ENCODE measurements at regions not wholly inside any gene's neighbourhood (a gene's known extent, or its start where the extent isn't known, plus 50 kb on each side); places are given as distances from the start of the nearest gene placed in this dataset.

DNA sequence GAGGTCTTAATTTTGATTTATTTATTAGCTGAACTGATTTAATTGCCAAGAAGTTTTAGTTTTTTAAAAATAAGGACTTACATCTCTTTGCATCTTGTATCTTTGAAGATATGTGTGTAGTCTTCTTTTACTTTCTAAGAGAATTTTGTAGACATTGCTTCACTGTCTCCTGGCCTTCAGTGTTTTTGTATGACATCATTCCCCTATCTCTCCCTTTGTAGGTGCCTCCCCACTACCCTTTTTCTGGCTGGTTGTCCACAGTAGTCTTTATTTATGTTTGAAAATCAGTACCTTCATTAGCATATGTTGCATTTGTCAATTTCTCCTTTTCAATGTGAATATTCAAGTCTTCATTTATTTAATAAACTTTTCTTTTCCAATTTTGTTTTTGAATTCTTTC, 64.1 kb upstream of the RAB18 start:
- ATAC-seq, result no peak
- POLR2A ChIA-PET, result no interaction called here
- BruUV-seq (replicated peaks), result no TSS peak

More for the DNA sequence above, 64.1 kb upstream of the RAB18 start:
- H3K4me1 ChIP-seq (ENCODE audit: control insufficient read depth, insufficient read depth, low read length), result no peaks in the 10 kb centered on the region
- H3K36me3 ChIP-seq (ENCODE audit: control insufficient read depth in 2 of 2, insufficient read depth in 2 of 2, low read length in 1 of 2), result no peaks in the 10 kb centered on the region
- no peaks in the 10 kb centered on the region for H3K27me3 ChIP-seq (replicated peaks in 1 of 2; ENCODE audit: control insufficient read depth in 2 of 2, insufficient read depth in 2 of 2, low read length in 1 of 2)
- no peak overlapping the region for H3K4me2 ChIP-seq (ENCODE audit: control insufficient read depth, insufficient read depth)
- TF ChIP-seq TCF3 (IDR thresholded peaks at IDR 0.05; ENCODE audit: borderline replicate concordance, insufficient read depth, low read depth, low read length) (no peak), STAT1 (conservative IDR thresholded peaks at IDR 0.05) (no peak), BMI1 (IDR thresholded peaks at IDR 0.05; ENCODE audit: borderline replicate concordance) (no peak), ZNF217 (IDR thresholded peaks at IDR 0.05) (no peak), SRF (IDR thresholded peaks at IDR 0.05; ENCODE audit: low read depth in 2 of 2, low read length in 2 of 2) (no peak)
- TF ChIP-seq, protein P1, sequence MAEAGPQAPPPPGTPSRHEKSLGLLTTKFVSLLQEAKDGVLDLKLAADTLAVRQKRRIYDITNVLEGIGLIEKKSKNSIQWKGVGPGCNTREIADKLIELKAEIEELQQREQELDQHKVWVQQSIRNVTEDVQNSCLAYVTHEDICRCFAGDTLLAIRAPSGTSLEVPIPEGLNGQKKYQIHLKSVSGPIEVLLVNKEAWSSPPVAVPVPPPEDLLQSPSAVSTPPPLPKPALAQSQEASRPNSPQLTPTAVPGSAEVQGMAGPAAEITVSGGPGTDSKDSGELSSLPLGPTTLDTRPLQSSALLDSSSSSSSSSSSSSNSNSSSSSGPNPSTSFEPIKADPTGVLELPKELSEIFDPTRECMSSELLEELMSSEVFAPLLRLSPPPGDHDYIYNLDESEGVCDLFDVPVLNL (IDR thresholded peaks at IDR 0.05; ENCODE audit: low read depth, low read length), result no peak
- TF ChIP-seq, protein P2, sequence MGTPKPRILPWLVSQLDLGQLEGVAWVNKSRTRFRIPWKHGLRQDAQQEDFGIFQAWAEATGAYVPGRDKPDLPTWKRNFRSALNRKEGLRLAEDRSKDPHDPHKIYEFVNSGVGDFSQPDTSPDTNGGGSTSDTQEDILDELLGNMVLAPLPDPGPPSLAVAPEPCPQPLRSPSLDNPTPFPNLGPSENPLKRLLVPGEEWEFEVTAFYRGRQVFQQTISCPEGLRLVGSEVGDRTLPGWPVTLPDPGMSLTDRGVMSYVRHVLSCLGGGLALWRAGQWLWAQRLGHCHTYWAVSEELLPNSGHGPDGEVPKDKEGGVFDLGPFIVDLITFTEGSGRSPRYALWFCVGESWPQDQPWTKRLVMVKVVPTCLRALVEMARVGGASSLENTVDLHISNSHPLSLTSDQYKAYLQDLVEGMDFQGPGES (IDR thresholded peaks at IDR 0.05), result no peak
- TF ChIP-seq, protein P3, sequence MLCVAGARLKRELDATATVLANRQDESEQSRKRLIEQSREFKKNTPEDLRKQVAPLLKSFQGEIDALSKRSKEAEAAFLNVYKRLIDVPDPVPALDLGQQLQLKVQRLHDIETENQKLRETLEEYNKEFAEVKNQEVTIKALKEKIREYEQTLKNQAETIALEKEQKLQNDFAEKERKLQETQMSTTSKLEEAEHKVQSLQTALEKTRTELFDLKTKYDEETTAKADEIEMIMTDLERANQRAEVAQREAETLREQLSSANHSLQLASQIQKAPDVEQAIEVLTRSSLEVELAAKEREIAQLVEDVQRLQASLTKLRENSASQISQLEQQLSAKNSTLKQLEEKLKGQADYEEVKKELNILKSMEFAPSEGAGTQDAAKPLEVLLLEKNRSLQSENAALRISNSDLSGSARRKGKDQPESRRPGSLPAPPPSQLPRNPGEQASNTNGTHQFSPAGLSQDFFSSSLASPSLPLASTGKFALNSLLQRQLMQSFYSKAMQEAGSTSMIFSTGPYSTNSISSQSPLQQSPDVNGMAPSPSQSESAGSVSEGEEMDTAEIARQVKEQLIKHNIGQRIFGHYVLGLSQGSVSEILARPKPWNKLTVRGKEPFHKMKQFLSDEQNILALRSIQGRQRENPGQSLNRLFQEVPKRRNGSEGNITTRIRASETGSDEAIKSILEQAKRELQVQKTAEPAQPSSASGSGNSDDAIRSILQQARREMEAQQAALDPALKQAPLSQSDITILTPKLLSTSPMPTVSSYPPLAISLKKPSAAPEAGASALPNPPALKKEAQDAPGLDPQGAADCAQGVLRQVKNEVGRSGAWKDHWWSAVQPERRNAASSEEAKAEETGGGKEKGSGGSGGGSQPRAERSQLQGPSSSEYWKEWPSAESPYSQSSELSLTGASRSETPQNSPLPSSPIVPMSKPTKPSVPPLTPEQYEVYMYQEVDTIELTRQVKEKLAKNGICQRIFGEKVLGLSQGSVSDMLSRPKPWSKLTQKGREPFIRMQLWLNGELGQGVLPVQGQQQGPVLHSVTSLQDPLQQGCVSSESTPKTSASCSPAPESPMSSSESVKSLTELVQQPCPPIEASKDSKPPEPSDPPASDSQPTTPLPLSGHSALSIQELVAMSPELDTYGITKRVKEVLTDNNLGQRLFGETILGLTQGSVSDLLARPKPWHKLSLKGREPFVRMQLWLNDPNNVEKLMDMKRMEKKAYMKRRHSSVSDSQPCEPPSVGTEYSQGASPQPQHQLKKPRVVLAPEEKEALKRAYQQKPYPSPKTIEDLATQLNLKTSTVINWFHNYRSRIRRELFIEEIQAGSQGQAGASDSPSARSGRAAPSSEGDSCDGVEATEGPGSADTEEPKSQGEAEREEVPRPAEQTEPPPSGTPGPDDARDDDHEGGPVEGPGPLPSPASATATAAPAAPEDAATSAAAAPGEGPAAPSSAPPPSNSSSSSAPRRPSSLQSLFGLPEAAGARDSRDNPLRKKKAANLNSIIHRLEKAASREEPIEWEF (IDR thresholded peaks at IDR 0.05; ENCODE audit: insufficient replicate concordance, low read depth, low read length), result no peak
- no peak overlapping the region for H2AFZ ChIP-seq (ENCODE audit: control insufficient read depth, low read depth, low read length)
- SMC1A ChIA-PET (ENCODE audit: uncharacterized antibody, unreplicated experiment), result no interaction called here
- H3K4me3 ChIP-seq, result no peak overlapping the region
- RAD21 ChIA-PET (ENCODE audit: unreplicated experiment), result no interaction called here
- H3K79me2 ChIP-seq (ENCODE audit: control insufficient read depth, insufficient read depth, low read length), result no peaks in the 10 kb centered on the region
- H3K27ac ChIP-seq (ENCODE audit: control insufficient read depth, insufficient read depth), result no peak overlapping the region
- no peak for FAIRE-seq
- CTCF ChIA-PET, result interaction anchor here (1.1 kb wide), 1 partner anchor 42 kb away, joined by 3 read pairs; no protein-coding TSS in a partner anchor
- H3K9me3 ChIP-seq (replicated peaks; ENCODE audit: control insufficient read depth, insufficient read depth, low read length), result no peaks in the 10 kb centered on the region
- H3K9ac ChIP-seq (ENCODE audit: control insufficient read depth, insufficient read depth, low read length), result no peak overlapping the region
- H4K20me1 ChIP-seq (ENCODE audit: control insufficient read depth, insufficient read depth), result no peaks in the 10 kb centered on the region
- intact Hi-C loops (cut with micrococcal nuclease; ENCODE audit: unreplicated experiment) (no loop called here), in situ Hi-C loops (cut with MboI) (loop anchor here (25.0 kb wide), 1 partner anchor 747 kb away; no protein-coding TSS in a partner anchor)
- no peak for DNase-seq (ENCODE audit: low read depth, low spot score)
